Lower lobe of right lung (tissue), 2 donors: ENCODE measurements at regions not wholly inside any gene's neighbourhood (a gene's known extent, or its start where the extent isn't known, plus 50 kb on each side); places are given as distances from the start of the nearest gene placed in this dataset.

Experiments used
- ATAC-seq, 2 donors: fragments of 200-7000 bp; cut with Tn5 transposase; one replicate each; pipeline ENCODE4 v1.9.1; 2020 to 2022; ENCODE audit warnings: mild to moderate bottlenecking in 2 of 2, moderate library complexity in 2 of 2
- DNase-seq: peaks from one replicate; pipeline ENCODE4 v3.0.0-alpha.2; 2020
- H3K27ac ChIP-seq: fragments of 200-600 bp; one replicate; pipeline ENCODE4 v1.8.0; 2022
- H3K27me3 ChIP-seq: fragments of 200-600 bp; one replicate; pipeline ENCODE4 v1.8.0; 2022; ENCODE audit warnings: low read depth
- H3K36me3 ChIP-seq: fragments of 200-600 bp; one replicate; pipeline ENCODE4 v1.8.0; 2022; ENCODE audit warnings: mild to moderate bottlenecking
- H3K4me1 ChIP-seq: fragments of 200-600 bp; one replicate; pipeline ENCODE4 v1.8.0; 2022
- H3K4me3 ChIP-seq: fragments of 200-600 bp; one replicate; pipeline ENCODE4 v1.8.0; 2022; ENCODE audit warnings: mild to moderate bottlenecking
- H3K9me3 ChIP-seq: fragments of 200-600 bp; one replicate; pipeline ENCODE4 v1.8.0; 2022
- intact Hi-C: fragments of 100-400 bp; cut with DNase I; formaldehyde crosslinking; loops from one replicate; pipeline ENCODE4 v1.11.0; 2022
- TF ChIP-seq, protein P1 (sequence below): fragments of 200-600 bp; IDR thresholded peaks from one replicate; pipeline ENCODE4 v1.8.0; 2022; ENCODE audit warnings: antibody characterized with exemption, mild to moderate bottlenecking
- donor health status: DM: no; HTN: yes; CAD: no; lungs with severe emphysema.

DNA sequence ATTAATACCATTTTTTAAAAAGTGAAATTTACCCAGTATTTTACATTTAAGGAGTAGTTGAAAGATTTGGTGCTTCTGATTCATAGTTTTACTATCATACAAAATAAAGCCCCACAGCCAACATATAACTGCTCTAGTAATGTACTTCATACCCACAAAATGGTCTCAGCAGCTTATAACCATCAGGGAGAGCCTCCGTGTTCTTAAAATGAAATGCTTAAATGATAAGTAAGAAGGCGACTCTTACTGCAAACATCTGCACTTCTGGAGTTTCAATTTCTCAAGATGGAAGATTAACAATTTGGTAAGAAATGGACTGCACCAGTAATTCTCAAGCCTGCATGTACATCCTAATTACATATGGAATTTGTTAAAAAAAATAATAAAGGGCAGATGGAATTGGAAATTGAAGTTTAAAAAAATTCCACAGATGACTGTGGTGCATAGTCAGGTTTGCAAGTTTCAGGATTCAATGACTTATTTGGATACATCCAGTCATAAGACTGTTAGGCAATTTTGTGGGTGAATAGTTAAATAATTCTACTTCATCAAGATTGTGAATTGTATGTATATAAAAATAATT is 461.0 kb downstream of the KIF20B start:
- Histone ChIP-seq H3K36me3 (no peaks in the 10 kb centered on the region), H3K4me1 (no peaks in the 10 kb centered on the region), H3K9me3 (no peaks in the 10 kb centered on the region), H3K4me3 (no peak overlapping the region), H3K27me3 (no peaks in the 10 kb centered on the region), H3K27ac (no peak overlapping the region)
- TF ChIP-seq, protein P1, sequence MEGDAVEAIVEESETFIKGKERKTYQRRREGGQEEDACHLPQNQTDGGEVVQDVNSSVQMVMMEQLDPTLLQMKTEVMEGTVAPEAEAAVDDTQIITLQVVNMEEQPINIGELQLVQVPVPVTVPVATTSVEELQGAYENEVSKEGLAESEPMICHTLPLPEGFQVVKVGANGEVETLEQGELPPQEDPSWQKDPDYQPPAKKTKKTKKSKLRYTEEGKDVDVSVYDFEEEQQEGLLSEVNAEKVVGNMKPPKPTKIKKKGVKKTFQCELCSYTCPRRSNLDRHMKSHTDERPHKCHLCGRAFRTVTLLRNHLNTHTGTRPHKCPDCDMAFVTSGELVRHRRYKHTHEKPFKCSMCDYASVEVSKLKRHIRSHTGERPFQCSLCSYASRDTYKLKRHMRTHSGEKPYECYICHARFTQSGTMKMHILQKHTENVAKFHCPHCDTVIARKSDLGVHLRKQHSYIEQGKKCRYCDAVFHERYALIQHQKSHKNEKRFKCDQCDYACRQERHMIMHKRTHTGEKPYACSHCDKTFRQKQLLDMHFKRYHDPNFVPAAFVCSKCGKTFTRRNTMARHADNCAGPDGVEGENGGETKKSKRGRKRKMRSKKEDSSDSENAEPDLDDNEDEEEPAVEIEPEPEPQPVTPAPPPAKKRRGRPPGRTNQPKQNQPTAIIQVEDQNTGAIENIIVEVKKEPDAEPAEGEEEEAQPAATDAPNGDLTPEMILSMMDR = no peak
- intact Hi-C loops = no loop called here
- DNase-seq (no peak), ATAC-seq (no peak)

DNA sequence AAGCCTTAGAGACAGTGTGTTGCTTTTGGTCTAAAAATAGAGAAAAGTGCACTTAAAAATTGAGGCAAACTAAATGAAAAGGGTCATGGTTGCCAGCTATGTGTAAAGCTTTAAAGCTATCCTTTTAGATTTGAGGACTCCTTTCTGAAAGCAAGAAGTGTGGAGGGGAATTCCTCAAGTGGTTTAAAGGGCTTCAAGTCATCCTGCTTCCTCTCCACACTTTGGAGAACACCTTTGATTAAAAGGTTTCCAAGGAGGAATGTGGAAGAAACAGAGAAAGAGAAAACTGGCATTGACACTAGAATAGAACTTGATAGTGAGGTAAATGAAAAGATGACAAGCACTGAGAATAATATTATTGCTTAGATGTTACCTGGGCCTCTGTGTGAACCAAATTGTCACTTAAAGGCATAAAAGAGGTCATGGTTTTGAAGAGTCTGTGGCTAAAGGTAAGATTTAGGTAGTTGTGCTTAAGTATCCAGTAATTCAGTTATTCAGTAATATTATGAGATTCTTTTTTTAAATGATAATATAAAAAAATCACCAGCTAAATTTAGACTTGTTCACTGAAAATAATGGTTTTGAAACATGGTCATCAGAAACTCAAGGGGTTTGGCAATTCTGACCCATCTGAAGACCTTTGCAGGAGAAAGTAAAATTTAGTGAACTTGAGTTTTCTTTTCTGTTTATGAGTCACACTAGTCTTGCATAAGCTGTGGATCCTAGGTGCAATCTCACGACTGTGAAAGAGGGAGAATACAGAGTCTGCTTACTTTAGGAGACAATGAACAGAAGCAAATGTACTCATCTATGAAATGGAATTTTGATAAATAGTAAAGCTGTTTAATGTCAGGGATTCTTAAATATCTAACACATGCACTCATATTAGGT is 466.0 kb downstream of the KIF20B start:
- intact Hi-C loops = no loop called here
- TF ChIP-seq, protein P1 = no peak
- ATAC-seq = no peak

DNA sequence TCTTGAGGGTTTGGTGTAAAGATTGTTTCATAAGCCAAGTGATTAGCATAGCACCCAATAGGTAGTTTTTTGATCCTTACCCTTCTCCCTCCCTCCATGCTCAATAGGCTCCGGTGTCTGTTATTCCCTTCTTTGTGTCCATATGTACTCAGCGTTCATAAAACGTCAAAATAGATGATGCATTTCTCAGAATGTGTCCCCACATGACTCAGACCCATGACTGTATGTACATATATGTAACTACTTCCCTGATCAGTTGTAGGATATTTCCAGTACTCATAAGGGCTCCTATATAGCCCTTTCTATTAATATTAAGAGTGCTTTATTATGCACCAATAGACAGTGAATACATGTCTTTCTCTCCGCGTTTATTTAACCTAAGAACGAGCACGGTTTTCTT is 466.9 kb downstream of the KIF20B start:
- intact Hi-C loops = no loop called here
- ATAC-seq = no peak

More for the DNA sequence above, 466.0 kb downstream of the KIF20B start:
- H3K27ac ChIP-seq = no peak overlapping the region
- H3K4me1 ChIP-seq = no peaks in the 10 kb centered on the region
- no peak overlapping the region for H3K4me3 ChIP-seq
- no peaks in the 10 kb centered on the region for H3K9me3 ChIP-seq
- H3K36me3 ChIP-seq = no peaks in the 10 kb centered on the region
- no peak for DNase-seq
- no peaks in the 10 kb centered on the region for H3K27me3 ChIP-seq

DNA sequence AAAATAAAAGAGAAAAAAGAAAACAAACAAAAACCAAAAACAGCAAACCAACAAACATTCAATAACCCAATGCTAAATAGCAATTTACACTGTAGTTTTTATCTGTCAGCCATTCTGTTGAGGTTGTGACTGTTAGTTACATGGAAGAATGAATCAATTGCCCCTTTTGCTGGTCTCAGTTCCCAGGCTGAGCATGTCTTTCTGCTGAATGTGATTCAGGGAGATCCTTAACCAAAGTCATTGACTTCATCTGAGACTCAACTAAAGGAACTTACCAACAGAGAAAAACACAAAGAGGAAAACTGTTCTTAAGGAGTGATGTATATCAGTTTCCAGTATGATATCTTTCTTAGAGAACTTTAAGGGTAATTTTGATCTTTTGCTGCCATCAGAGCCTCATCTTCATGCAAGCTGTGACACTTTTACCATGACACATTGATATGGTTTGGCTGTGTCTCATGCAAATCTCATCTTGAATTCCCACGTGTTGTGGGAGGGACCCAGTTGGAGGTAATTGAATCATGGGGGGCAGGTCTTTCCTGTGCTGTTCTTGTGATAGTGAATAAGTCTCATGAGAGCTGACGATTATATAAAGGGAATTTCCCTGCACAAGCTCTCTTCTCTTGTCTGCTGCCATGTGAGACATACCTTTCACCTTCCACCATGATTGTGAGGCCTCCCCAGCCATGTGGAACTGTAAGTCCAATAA is 469.8 kb downstream of the KIF20B start:
- H3K9me3 ChIP-seq = no peaks in the 10 kb centered on the region
- ATAC-seq (no peak), DNase-seq (no peak)
- intact Hi-C loops = no loop called here
- no peak overlapping the region for H3K27ac ChIP-seq
- TF ChIP-seq, protein P1 = no peak
- H3K36me3 ChIP-seq = no peaks in the 10 kb centered on the region
- H3K4me1 ChIP-seq = no peaks in the 10 kb centered on the region
- no peak overlapping the region for H3K4me3 ChIP-seq
- no peaks in the 10 kb centered on the region for H3K27me3 ChIP-seq

More for the DNA sequence above, 466.9 kb downstream of the KIF20B start:
- Histone ChIP-seq H3K36me3 (no peaks in the 10 kb centered on the region), H3K27me3 (no peaks in the 10 kb centered on the region), H3K4me1 (no peaks in the 10 kb centered on the region), H3K9me3 (no peaks in the 10 kb centered on the region), H3K4me3 (no peak overlapping the region), H3K27ac (no peak overlapping the region)
- TF ChIP-seq, protein P1 = no peak
- no peak for DNase-seq

DNA sequence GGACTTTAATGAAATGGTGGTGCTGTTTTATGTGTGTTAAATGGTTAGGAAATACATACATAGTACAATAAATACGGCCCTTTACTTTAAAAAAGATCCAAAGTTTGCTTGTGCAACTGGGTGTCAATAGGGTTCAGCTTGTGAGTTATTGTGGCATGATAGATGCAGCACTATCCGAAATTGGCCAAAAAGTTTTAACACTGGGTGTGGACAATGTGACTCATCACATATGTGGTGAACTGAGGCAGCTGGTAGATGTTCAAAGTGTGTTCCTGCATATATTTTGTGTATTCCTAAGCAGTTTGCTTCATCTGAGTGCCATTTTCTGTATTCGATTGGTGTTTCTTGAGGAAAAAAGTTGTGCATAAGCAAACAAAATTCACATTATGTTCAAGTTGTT is 473.1 kb downstream of the KIF20B start:
- TF ChIP-seq, protein P1 = no peak
- Histone ChIP-seq H3K27me3 (no peaks in the 10 kb centered on the region), H3K36me3 (no peaks in the 10 kb centered on the region), H3K27ac (no peak overlapping the region), H3K9me3 (no peaks in the 10 kb centered on the region), H3K4me3 (no peak overlapping the region), H3K4me1 (no peaks in the 10 kb centered on the region)
- intact Hi-C loops = no loop called here
- ATAC-seq (no peak), DNase-seq (no peak)
